ENCODE measurements at regions not wholly inside any gene's neighbourhood (a gene's known extent, or its start where the extent isn't known, plus 50 kb on each side); places are given as distances from the start of the nearest gene placed in this dataset.
"Not testable (repeated sequence)": the region's sequence is repeated elsewhere in the genome, so short reads cannot be mapped to it uniquely, and the experiment has no call there.

GRCh38 chr13:64154514-64154913 is 2738.9 kb upstream of the PCDH20 start:
- TF ChIP-seq, protein P1, sequence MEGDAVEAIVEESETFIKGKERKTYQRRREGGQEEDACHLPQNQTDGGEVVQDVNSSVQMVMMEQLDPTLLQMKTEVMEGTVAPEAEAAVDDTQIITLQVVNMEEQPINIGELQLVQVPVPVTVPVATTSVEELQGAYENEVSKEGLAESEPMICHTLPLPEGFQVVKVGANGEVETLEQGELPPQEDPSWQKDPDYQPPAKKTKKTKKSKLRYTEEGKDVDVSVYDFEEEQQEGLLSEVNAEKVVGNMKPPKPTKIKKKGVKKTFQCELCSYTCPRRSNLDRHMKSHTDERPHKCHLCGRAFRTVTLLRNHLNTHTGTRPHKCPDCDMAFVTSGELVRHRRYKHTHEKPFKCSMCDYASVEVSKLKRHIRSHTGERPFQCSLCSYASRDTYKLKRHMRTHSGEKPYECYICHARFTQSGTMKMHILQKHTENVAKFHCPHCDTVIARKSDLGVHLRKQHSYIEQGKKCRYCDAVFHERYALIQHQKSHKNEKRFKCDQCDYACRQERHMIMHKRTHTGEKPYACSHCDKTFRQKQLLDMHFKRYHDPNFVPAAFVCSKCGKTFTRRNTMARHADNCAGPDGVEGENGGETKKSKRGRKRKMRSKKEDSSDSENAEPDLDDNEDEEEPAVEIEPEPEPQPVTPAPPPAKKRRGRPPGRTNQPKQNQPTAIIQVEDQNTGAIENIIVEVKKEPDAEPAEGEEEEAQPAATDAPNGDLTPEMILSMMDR (IDR thresholded peaks at IDR 0.05; ENCODE audit: insufficient read depth, low read length, missing control alignments): peak; percentile 22
- ChIA-PET CTCF (no interaction called here), POLR2A (no interaction called here)
- H3K4me3 ChIP-seq (ENCODE audit: low read depth, low read length): no peak overlapping the region
- no peak for DNase-seq (ENCODE audit: low read depth, low spot score)

DNA sequence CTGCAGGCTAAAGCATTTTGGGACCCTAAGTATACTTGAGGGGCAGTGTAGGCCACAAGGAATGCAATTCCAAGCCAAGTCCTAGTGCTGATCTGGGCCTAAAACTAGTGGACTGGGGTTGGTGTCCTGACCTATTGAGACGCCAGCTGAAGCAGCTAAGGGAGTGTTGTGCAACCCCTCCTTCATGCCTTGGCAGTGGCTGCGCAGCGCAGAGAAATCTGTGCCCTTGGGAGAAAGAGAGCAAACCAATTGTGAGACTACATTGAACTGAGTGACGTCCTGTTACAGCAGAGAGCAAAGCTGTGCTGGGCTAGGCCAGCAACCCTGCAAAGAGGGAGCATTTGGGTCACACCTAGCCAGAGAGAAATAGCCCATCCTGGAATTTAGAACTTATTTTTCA is 2715.0 kb upstream of the PCDH20 start:
- POLR2A ChIA-PET: no interaction called here
- TF ChIP-seq, protein P1 (IDR thresholded peaks at IDR 0.05; ENCODE audit: insufficient read depth, low read length, missing control alignments): no peak
- no peak for DNase-seq (ENCODE audit: low read depth, low spot score)
- CTCF ChIA-PET: no interaction called here
- no peak overlapping the region for H3K4me3 ChIP-seq (ENCODE audit: low read depth, low read length)

- CTCF ChIA-PET: no interaction called here
- DNase-seq (ENCODE audit: low read depth, low spot score): no peak
- POLR2A ChIA-PET: no interaction called here
Measured at GRCh38 chr13:64130171-64130570, 2714.5 kb upstream of the PCDH20 start.

DNA sequence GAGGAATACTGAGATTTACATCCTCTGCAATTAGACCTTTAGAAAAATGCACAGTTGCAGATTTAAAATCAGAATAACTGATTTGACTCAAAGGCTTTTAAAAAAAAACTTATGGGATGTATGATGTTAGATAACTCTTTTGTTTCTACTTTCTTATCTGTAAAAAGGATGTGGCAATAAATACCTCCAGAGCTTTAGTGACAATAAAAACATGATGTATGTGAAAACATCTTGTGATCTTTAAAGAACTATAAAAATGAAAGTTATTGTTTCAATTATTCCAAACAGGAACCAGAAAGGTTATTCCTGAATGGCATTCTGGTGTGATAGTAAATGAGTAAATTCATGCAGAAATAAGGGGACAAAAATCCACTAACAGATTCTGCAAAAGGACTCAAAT is 2712.2 kb upstream of the PCDH20 start:
- H3K4me3 ChIP-seq (ENCODE audit: low read depth, low read length): no peak overlapping the region
- ChIA-PET POLR2A (no interaction called here), CTCF (no interaction called here)
- TF ChIP-seq, protein P1 (IDR thresholded peaks at IDR 0.05; ENCODE audit: insufficient read depth, low read length, missing control alignments): no peak
- DNase-seq (ENCODE audit: low read depth, low spot score): no peak

More at GRCh38 chr13:64130171-64130570, 2714.5 kb upstream of the PCDH20 start:
- no peak overlapping the region for H3K4me3 ChIP-seq (ENCODE audit: low read depth, low read length)
- TF ChIP-seq, protein P1 (IDR thresholded peaks at IDR 0.05; ENCODE audit: insufficient read depth, low read length, missing control alignments): no peak

- no peak for DNase-seq (ENCODE audit: low read depth, low spot score)
- H3K4me3 ChIP-seq (ENCODE audit: low read depth, low read length): no peak overlapping the region
- ChIA-PET CTCF (no interaction called here), POLR2A (no interaction called here)
- TF ChIP-seq, protein P1 (IDR thresholded peaks at IDR 0.05; ENCODE audit: insufficient read depth, low read length, missing control alignments): no peak
Measured at GRCh38 chr13:64127192-64127591, 2711.5 kb upstream of the PCDH20 start.

- CTCF ChIA-PET; DNase-seq (ENCODE audit: low read depth, low spot score); H3K4me3 ChIP-seq (ENCODE audit: low read depth, low read length); POLR2A ChIA-PET: not testable (repeated sequence)
Measured at GRCh38 chr13:64121023-64121709, 2705.5 kb upstream of the PCDH20 start.

DNA sequence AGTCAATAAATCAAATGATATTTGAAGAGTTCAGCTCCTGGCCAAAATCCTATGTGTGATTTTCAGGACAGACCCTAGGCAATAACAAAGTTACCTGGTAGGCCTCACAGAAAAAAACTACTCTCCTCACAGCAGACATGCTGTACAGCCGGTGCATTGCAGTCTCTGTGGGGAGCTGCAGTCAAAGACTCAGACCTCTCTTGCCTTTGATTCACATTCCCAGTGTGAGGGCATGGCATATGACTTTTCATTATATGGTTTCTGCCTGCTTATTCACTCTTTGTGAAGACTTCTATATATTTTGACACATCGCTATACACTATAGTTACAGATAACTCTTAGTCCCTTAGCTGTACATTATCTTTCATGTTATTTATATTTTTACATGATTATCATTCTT is 2684.3 kb upstream of the PCDH20 start:
- H3K4me3 ChIP-seq (ENCODE audit: low read depth, low read length): no peak overlapping the region
- no peak for DNase-seq (ENCODE audit: low read depth, low spot score)
- ChIA-PET CTCF (no interaction called here), POLR2A (no interaction called here)
- TF ChIP-seq, protein P1 (IDR thresholded peaks at IDR 0.05; ENCODE audit: insufficient read depth, low read length, missing control alignments): no peak
